SKM-1 treated with dmso at 0.1 percent for 144 hours (cell line): ENCODE measurements at regions not wholly inside any gene's neighbourhood (a gene's known extent, or its start where the extent isn't known, plus 50 kb on each side); places are given as distances from the start of the nearest gene placed in this dataset.

Source experiments
- DNase-seq: peaks from one replicate; lab custom pipeline; 2025; ENCODE audit not compliant: unreplicated experiment; lab: John Stamatoyannopoulos, UW

DNA sequence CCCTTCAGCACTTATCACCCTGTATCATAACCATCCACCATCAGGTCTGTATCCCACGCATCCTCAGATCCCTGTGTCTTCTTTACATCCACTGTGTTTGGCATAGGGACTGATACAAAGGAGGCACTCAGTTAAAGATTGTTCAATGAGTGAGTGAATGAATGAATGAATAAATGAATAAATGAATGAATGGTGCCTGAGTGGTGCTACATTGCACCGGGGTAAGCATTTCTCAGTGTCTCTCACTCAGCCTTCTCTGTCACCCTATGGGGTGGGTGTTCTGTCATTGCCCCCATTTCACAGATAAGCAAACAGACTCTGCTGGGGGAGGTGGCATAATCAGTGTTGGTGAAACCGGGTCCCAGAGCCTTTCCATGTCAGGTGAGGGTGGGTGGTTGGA lies 56.6 kb upstream of the ID3 start:
- DNase-seq, result no peak

DNA sequence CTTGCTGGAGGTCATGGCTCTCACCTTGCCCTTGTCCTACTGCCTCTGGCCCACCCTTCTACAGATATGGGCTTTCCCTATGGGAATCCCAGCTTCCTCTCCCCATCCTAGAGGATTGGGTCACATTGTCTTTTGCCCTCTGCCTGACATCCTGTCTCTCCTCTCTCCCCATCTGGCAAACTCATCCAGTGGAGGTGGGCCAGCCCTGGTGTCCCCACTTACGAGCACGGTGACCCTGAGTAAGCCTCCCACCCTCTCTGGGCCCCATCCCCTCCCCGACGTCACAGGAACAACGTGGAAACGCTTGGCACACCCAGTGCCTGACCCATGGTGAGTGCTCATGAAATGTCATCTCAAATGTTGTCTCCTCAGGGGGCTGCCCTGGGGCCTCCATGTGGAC lies 56.1 kb upstream of the ID3 start:
- no peak for DNase-seq

DNA sequence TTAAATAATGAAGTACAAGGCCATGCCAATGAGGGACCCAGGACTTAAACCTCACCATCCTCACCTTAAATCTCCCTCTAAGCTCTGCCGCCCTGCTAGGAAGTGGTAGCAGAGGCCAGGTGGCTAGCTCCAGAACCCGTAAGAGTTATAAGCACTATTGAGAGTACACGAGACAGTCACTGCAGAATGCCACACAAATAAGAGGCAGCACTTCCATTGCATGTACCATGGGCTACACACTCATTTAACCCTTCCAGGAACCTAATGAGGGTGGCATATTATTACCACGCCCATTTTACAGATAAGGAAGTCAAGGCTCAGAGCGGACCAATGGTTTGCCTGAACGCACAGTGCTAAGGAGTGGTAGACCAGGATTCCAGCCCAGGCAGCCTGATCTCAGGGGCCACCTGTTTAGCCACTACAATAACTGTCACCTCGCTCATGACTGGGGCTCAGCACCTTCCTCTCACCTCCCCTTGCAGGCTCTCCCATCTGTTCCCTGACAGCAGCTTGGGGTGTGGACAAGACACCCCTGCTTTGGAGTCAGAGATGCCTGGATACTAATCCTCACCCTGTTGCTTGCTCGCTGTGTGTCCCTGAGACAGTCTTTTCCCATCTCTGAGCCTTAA lies 54.8 kb upstream of the ID3 start:
- no peak for DNase-seq

DNA sequence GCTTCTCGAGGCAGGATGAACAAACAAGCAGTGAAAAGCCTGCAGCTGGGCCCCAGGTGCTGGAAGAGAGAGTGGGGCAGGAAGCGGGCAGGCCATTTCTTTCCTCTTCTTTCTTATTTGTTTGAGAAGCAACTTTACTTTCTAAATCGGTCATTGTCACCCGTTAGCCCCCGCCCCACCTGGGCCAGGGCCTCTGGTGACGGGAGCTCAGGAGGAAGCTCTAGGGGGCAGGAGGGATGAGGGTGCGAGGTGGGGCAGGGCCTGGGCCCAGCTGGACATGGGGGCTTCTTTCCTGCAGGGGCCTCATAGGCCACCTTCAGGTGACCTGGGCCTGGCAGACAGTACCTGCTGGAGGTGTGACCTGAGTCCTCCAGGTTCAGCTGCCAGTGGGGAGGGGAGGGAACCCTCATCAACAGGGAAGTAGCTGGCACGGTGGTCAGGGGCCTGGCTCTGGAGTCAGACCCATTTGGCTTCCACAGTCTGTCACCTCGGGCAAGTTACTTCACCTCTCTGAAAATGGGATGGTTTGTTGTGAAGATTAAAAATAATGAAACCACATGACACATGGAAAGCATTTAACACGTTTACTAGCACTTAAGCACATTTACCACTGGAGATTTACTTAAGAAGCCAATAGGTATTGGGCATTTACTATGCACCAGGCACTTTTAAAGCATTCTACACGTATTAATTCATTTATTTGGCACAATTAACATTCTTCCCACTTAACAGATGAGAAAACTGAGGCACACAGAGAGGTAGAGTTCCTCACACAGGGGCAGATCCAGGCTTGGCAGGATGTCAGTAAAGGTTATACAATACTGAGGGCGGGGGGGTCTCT lies 54.1 kb upstream of the ID3 start:
- DNase-seq, result no peak

DNA sequence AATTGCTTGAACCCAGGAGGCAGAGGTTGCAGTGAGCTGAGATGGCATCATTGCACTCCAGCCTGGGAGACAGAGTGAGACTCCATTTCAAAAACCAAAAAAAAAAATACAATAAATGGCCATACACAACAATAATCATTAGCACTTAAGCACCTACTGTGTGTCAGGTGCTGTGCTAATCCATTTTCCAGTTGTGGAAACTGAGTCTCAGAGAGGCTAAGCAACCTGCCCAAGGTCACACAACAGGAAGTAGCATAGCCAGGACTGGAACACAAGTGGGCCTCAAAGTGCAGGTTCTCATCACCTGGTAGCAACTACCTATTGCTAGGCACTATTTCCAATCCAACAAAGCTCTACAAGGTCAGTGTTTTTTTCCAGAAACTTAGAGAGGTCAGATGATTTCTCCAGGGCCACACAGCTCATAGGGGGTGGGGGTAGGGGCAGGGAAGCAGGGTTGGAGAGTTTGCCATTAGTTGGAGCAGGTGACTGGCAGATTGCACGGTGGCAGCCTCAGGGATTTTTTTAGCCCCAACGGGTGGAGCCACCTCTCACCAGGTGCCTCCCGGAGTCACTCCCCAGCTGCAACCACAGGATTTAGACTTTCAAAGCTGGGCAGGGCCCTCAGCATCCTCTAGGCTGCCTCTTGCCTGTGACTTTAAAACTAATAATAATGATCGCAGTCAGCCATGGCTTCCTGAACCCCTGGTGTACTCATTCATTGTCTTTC lies 52.5 kb upstream of the ID3 start:
- no peak for DNase-seq

DNA sequence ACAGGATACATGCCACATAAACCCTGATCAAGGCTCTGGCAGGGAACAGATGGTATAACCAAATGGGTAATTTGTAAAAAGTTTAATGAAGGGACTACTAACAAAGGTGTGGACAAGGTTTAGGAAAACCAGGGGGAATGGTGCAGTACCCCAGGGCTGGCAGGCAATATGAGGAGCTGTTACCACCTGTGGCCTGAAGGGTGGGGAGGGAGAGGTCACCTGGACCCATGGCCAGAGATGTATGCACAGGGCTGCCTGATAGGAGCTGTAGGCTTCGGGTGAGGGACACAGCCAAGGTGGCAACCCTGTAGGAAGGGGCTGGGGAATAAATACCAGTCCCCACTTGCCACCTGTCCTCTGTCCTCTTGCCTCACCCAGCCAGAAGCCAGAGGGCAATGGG lies 51.4 kb upstream of the ID3 start:
- DNase-seq, result no peak

DNA sequence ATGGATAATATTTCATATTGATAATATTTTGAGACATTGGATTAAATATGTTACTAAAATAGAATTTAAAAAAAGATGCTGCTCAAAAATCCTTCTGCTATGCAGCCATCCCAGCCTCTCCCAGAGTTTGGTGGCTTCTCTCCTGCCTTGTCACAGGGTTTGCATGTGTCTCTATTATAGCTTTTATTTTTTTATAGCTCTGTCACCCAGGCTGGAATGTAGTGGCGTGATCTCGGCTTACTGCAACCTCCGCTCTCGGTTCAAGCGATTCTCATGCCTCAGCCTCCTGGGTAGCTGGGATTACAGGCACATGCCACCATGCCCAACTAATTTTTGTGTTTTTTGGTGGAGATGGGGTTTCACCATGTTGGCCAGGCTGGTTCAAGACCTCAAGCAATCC lies 50.7 kb upstream of the ID3 start:
- no peak for DNase-seq
